Kidney glomerular epithelial cell (primary cell): ENCODE measurements at regions not wholly inside any gene's neighbourhood (a gene's known extent, or its start where the extent isn't known, plus 50 kb on each side); places are given as distances from the start of the nearest gene placed in this dataset.
"Not testable (repeated sequence)": the region's sequence is repeated elsewhere in the genome, so short reads cannot be mapped to it uniquely, and the experiment has no call there.

Experiments
- DNase-seq: peaks from one replicate; lab custom pipeline; 2025; lab: John Stamatoyannopoulos, UW

GRCh38 chr12:71299541-71300376, 139.8 kb upstream of the LGR5 start:
- DNase-seq = peak; percentile 61

GRCh38 chr12:71297930-71298329, 140.1 kb upstream of the TSPAN8 start:
- DNase-seq = no peak

GRCh38 chr12:71295953-71296352, 138.2 kb upstream of the TSPAN8 start:
- DNase-seq = no peak

GRCh38 chr12:71291746-71292145, 133.9 kb upstream of the TSPAN8 start:
- no peak for DNase-seq

GRCh38 chr12:71283883-71284282, 126.1 kb upstream of the TSPAN8 start:
- no peak for DNase-seq

GRCh38 chr12:71282925-71283324, 125.1 kb upstream of the TSPAN8 start:
- no peak for DNase-seq

GRCh38 chr12:71282020-71282419, 124.2 kb upstream of the TSPAN8 start:
- no peak for DNase-seq

- no peak for DNase-seq
Observed at GRCh38 chr12:71281425-71281824, 123.6 kb upstream of the TSPAN8 start.

GRCh38 chr12:71277866-71278265, 120.1 kb upstream of the TSPAN8 start:
- no peak for DNase-seq

GRCh38 chr12:71276541-71276940, 118.7 kb upstream of the TSPAN8 start:
- no peak for DNase-seq

GRCh38 chr12:71270794-71271193, 113.0 kb upstream of the TSPAN8 start:
- not testable (repeated sequence) for DNase-seq

- DNase-seq = no peak
Observed at GRCh38 chr12:71270057-71270456, 112.3 kb upstream of the TSPAN8 start.

- DNase-seq = no peak
Observed at GRCh38 chr12:71269281-71269598, 111.4 kb upstream of the TSPAN8 start.

GRCh38 chr12:71268598-71269280, 110.9 kb upstream of the TSPAN8 start:
- DNase-seq = no peak

GRCh38 chr12:71266606-71267005, 108.8 kb upstream of the TSPAN8 start:
- DNase-seq = no peak

GRCh38 chr12:71265731-71266130, 107.9 kb upstream of the TSPAN8 start:
- not testable (repeated sequence) for DNase-seq

- DNase-seq = no peak
Observed at GRCh38 chr12:71262466-71262865, 104.7 kb upstream of the TSPAN8 start.

- DNase-seq = no peak
Observed at GRCh38 chr12:71252473-71252872, 94.7 kb upstream of the TSPAN8 start.

GRCh38 chr12:71250166-71250565, 92.4 kb upstream of the TSPAN8 start:
- DNase-seq = no peak

- DNase-seq = peak; percentile 13
Observed at GRCh38 chr12:71243370-71243769, 85.6 kb upstream of the TSPAN8 start.

GRCh38 chr12:71242511-71242910, 84.7 kb upstream of the TSPAN8 start:
- no peak for DNase-seq

GRCh38 chr12:71240946-71241345, 83.1 kb upstream of the TSPAN8 start:
- no peak for DNase-seq

GRCh38 chr12:71239731-71240130, 81.9 kb upstream of the TSPAN8 start:
- no peak for DNase-seq

- DNase-seq = no peak
Observed at GRCh38 chr12:71237128-71237527, 79.3 kb upstream of the TSPAN8 start.
